WTC11 (cell line): ENCODE measurements at regions not wholly inside any gene's neighbourhood (a gene's known extent, or its start where the extent isn't known, plus 50 kb on each side); places are given as distances from the start of the nearest gene placed in this dataset.

ENCODE experiments used
- FOXJ3 ChIP-seq: sonication (generic); formaldehyde crosslinking; IDR thresholded peaks from 2 replicates; pipeline ENCODE4 v1.9.0; 2021; ENCODE audit warnings: missing genetic modification reagents, mild to moderate bottlenecking, borderline replicate concordance
- FOXK1 ChIP-seq: sonication (generic); formaldehyde crosslinking; IDR thresholded peaks from 2 replicates; pipeline ENCODE4 v1.8.0; 2022; ENCODE audit warnings: mild to moderate bottlenecking, moderate library complexity, missing genetic modification reagents
- FOXP1 ChIP-seq: sonication (generic); formaldehyde crosslinking; IDR thresholded peaks from 2 replicates; pipeline ENCODE4 v1.8.0; 2022; ENCODE audit warnings: missing genetic modification reagents, mild to moderate bottlenecking, moderate library complexity, borderline replicate concordance
- GTF2I ChIP-seq: fragments of 250-450 bp; sonication (Bioruptor Pico); conservative IDR thresholded peaks from 2 replicates; pipeline ENCODE4 v1.4.0; 2021; ENCODE audit warnings: mild to moderate bottlenecking
- NR3C1 ChIP-seq: sonication (generic); formaldehyde crosslinking; conservative IDR thresholded peaks from 2 replicates; pipeline ENCODE4 v1.8.1; 2023; ENCODE audit warnings: low read depth, mild to moderate bottlenecking, missing genetic modification reagents
- OVOL2 ChIP-seq: fragments of 250-450 bp; sonication (Bioruptor Pico); IDR thresholded peaks from 2 replicates; pipeline ENCODE4 v1.9.0; 2021; ENCODE audit warnings: mild to moderate bottlenecking, borderline replicate concordance
- RORB ChIP-seq: fragments of 250-450 bp; sonication (Bioruptor Pico); IDR thresholded peaks from 2 replicates; pipeline ENCODE4 v1.9.0; 2021; ENCODE audit warnings: mild to moderate bottlenecking
- SP1 ChIP-seq: sonication (generic); formaldehyde crosslinking; conservative IDR thresholded peaks from 2 replicates; pipeline ENCODE4 v1.8.1; 2022; ENCODE audit warnings: missing genetic modification reagents
- TEAD4 ChIP-seq: sonication (generic); formaldehyde crosslinking; IDR thresholded peaks from 2 replicates; pipeline ENCODE4 v1.8.0; 2022; ENCODE audit warnings: mild to moderate bottlenecking, missing genetic modification reagents
- ZNF121 ChIP-seq: sonication (generic); formaldehyde crosslinking; IDR thresholded peaks from 2 replicates; pipeline ENCODE4 v1.8.0; 2023; ENCODE audit warnings: missing genetic modification reagents
- ZNF219 ChIP-seq: sonication (generic); formaldehyde crosslinking; IDR thresholded peaks from 2 replicates; pipeline ENCODE4 v1.8.0; 2023; ENCODE audit warnings: missing genetic modification reagents, mild to moderate bottlenecking, borderline replicate concordance
- ZNF263 ChIP-seq: sonication (generic); formaldehyde crosslinking; IDR thresholded peaks from 2 replicates; pipeline ENCODE4 v1.8.1; 2022; ENCODE audit warnings: low read depth, mild to moderate bottlenecking, moderate library complexity, missing genetic modification reagents
- ZNF396 ChIP-seq: fragments of 250-450 bp; sonication (Bioruptor Pico); IDR thresholded peaks from 2 replicates; pipeline ENCODE4 v1.8.0; 2021; ENCODE audit warnings: mild to moderate bottlenecking, moderate library complexity, borderline replicate concordance
- ZNF416 ChIP-seq: fragments of 250-450 bp; sonication (Bioruptor Pico); IDR thresholded peaks from 2 replicates; pipeline ENCODE4 v1.9.0; 2021; ENCODE audit warnings: mild to moderate bottlenecking, inconsistent platforms
- ZNF671 ChIP-seq: fragments of 250-450 bp; sonication (Bioruptor Pico); IDR thresholded peaks from 2 replicates; pipeline ENCODE4 v1.8.0; 2021; ENCODE audit warnings: mild to moderate bottlenecking
- TF ChIP-seq, protein P1 (sequence below): sonication (generic); formaldehyde crosslinking; IDR thresholded peaks from 2 replicates; pipeline ENCODE4 v1.8.1; 2023; ENCODE audit warnings: mild to moderate bottlenecking, missing genetic modification reagents
- TF ChIP-seq, protein P2 (sequence below): sonication (generic); formaldehyde crosslinking; IDR thresholded peaks from 2 replicates; pipeline ENCODE4 v1.8.1; 2023; ENCODE audit warnings: mild to moderate bottlenecking, missing genetic modification reagents
- TF ChIP-seq, protein P3 (sequence below): fragments of 250-450 bp; sonication (Bioruptor Pico); IDR thresholded peaks from 2 replicates; pipeline ENCODE4 v1.9.0; 2021; ENCODE audit warnings: mild to moderate bottlenecking
- TF ChIP-seq, protein P4 (sequence below): sonication (generic); formaldehyde crosslinking; IDR thresholded peaks from 2 replicates; pipeline ENCODE4 v1.8.1; 2022; ENCODE audit warnings: mild to moderate bottlenecking, missing genetic modification reagents, moderate library complexity, borderline replicate concordance
- TF ChIP-seq, protein P5 (sequence below): sonication (generic); formaldehyde crosslinking; IDR thresholded peaks from 2 replicates; pipeline ENCODE4 v1.8.1; 2022; ENCODE audit warnings: missing genetic modification reagents, borderline replicate concordance

DNA sequence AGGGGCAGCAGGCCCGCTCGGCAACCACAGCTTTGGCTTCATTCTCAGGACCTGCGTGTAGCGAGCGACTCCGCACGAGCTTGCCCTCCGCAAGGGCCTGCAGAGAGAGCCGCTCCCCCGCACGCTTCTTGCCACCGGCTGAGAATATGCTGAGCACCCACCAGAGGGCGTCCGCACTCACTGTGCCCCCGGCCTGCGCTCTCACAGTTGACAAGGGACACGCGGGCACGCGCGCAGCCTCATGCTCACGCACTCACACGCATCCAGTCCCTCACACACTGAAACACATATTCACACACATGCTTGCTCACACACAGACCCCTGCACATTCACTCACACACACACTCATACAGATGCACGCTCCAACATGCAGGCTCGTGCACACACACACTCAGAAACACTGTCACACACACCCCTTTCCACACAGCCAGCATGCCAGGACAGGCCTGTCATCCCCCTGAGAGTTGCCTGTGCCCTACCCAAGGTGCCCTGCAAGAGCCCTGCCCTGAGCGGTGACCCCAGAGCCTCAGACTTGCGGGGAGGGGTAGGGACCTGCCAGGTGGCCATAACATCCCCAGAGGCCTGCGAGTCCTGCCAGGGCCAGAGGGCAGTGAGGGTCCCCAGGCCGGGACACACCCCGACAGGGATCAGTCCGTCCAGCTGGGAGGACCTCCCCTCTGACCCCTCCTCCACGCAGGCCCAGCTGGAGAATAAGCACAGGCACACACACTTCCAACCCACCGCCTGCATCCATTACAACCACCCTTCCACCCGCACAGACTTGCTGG is 174.1 kb downstream of the BMP7 start (continued):
- TF ChIP-seq SP1 (CRISPR knock-in tag) (no peak), ZNF121 (CRISPR knock-in tag) (peak; percentile 31; the same call in 1 of the 2 replicates), GTF2I (no peak), ZNF396 (CRISPR knock-in tag) (no peak), TEAD4 (CRISPR knock-in tag) (no peak), FOXJ3 (CRISPR knock-in tag) (no peak), ZNF671 (CRISPR knock-in tag) (no peak), ZNF219 (CRISPR knock-in tag) (0 out of 2 replicates have a peak, but pooled peaks have one; percentile 56), FOXK1 (no peak; the same call in 1 of the 2 replicates), RORB (CRISPR knock-in tag) (no peak), FOXP1 (CRISPR knock-in tag) (0 out of 2 replicates have a peak, but pooled peaks have one; percentile 65), ZNF416 (CRISPR knock-in tag) (no peak), OVOL2 (CRISPR knock-in tag) (no peak), ZNF263 (CRISPR knock-in tag) (no peak), NR3C1 (CRISPR knock-in tag) (no peak)
- TF ChIP-seq, protein P1, sequence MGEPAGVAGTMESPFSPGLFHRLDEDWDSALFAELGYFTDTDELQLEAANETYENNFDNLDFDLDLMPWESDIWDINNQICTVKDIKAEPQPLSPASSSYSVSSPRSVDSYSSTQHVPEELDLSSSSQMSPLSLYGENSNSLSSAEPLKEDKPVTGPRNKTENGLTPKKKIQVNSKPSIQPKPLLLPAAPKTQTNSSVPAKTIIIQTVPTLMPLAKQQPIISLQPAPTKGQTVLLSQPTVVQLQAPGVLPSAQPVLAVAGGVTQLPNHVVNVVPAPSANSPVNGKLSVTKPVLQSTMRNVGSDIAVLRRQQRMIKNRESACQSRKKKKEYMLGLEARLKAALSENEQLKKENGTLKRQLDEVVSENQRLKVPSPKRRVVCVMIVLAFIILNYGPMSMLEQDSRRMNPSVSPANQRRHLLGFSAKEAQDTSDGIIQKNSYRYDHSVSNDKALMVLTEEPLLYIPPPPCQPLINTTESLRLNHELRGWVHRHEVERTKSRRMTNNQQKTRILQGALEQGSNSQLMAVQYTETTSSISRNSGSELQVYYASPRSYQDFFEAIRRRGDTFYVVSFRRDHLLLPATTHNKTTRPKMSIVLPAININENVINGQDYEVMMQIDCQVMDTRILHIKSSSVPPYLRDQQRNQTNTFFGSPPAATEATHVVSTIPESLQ (CRISPR knock-in tag): no peak
- TF ChIP-seq, protein P2, sequence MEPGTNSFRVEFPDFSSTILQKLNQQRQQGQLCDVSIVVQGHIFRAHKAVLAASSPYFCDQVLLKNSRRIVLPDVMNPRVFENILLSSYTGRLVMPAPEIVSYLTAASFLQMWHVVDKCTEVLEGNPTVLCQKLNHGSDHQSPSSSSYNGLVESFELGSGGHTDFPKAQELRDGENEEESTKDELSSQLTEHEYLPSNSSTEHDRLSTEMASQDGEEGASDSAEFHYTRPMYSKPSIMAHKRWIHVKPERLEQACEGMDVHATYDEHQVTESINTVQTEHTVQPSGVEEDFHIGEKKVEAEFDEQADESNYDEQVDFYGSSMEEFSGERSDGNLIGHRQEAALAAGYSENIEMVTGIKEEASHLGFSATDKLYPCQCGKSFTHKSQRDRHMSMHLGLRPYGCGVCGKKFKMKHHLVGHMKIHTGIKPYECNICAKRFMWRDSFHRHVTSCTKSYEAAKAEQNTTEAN (CRISPR knock-in tag): 0 out of 2 replicates have a peak, but pooled peaks have one; percentile 35
- TF ChIP-seq, protein P3, sequence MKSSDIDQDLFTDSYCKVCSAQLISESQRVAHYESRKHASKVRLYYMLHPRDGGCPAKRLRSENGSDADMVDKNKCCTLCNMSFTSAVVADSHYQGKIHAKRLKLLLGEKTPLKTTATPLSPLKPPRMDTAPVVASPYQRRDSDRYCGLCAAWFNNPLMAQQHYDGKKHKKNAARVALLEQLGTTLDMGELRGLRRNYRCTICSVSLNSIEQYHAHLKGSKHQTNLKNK (CRISPR knock-in tag): no peak
- TF ChIP-seq, protein P4, sequence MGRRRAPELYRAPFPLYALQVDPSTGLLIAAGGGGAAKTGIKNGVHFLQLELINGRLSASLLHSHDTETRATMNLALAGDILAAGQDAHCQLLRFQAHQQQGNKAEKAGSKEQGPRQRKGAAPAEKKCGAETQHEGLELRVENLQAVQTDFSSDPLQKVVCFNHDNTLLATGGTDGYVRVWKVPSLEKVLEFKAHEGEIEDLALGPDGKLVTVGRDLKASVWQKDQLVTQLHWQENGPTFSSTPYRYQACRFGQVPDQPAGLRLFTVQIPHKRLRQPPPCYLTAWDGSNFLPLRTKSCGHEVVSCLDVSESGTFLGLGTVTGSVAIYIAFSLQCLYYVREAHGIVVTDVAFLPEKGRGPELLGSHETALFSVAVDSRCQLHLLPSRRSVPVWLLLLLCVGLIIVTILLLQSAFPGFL (CRISPR knock-in tag): no peak; the same call in 1 of the 2 replicates
- TF ChIP-seq, protein P5, sequence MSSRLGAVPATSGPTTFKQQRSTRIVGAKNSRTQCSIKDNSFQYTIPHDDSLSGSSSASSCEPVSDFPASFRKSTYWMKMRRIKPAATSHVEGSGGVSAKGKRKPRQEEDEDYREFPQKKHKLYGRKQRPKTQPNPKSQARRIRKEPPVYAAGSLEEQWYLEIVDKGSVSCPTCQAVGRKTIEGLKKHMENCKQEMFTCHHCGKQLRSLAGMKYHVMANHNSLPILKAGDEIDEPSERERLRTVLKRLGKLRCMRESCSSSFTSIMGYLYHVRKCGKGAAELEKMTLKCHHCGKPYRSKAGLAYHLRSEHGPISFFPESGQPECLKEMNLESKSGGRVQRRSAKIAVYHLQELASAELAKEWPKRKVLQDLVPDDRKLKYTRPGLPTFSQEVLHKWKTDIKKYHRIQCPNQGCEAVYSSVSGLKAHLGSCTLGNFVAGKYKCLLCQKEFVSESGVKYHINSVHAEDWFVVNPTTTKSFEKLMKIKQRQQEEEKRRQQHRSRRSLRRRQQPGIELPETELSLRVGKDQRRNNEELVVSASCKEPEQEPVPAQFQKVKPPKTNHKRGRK (CRISPR knock-in tag): no peak
